AG09319 (cell line): ENCODE measurements at regions not wholly inside any gene's neighbourhood (a gene's known extent, or its start where the extent isn't known, plus 50 kb on each side); places are given as distances from the start of the nearest gene placed in this dataset.

ENCODE experiments used
- DNase-seq: peaks from one replicate; pipeline ENCODE4 v3.0.0-alpha.2; 2010; ENCODE audit warnings: low read depth; ENCODE audit errors: extremely low read depth
- TF ChIP-seq, protein P1 (sequence below): IDR thresholded peaks from 2 replicates; pipeline ENCODE4 v1.5.1; 2011; ENCODE audit warnings: low read depth, mild to moderate bottlenecking, inconsistent platforms, low read length, moderate library complexity

DNA sequence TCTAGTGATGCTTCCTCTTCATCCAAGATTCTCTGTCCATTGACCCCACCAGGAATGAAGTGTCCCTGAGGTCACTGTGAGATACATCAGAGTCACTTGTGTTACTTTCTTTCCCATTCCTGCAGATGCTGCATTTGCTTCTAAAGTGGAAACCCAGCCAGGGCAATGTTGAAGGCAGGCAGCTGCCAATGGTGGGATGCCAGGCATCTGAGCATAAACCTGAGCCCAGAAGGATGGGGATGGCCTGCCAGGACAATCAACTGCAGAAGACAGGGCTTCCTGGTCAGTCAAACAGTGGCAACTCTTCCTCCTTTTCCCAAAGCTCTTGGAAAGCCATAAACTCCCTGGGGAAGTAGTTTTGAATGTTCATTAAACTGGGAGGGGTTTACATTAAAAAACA, 178.0 kb upstream of the TMEM132C start:
- no peak for DNase-seq
- TF ChIP-seq, protein P1, sequence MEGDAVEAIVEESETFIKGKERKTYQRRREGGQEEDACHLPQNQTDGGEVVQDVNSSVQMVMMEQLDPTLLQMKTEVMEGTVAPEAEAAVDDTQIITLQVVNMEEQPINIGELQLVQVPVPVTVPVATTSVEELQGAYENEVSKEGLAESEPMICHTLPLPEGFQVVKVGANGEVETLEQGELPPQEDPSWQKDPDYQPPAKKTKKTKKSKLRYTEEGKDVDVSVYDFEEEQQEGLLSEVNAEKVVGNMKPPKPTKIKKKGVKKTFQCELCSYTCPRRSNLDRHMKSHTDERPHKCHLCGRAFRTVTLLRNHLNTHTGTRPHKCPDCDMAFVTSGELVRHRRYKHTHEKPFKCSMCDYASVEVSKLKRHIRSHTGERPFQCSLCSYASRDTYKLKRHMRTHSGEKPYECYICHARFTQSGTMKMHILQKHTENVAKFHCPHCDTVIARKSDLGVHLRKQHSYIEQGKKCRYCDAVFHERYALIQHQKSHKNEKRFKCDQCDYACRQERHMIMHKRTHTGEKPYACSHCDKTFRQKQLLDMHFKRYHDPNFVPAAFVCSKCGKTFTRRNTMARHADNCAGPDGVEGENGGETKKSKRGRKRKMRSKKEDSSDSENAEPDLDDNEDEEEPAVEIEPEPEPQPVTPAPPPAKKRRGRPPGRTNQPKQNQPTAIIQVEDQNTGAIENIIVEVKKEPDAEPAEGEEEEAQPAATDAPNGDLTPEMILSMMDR: no peak

DNA sequence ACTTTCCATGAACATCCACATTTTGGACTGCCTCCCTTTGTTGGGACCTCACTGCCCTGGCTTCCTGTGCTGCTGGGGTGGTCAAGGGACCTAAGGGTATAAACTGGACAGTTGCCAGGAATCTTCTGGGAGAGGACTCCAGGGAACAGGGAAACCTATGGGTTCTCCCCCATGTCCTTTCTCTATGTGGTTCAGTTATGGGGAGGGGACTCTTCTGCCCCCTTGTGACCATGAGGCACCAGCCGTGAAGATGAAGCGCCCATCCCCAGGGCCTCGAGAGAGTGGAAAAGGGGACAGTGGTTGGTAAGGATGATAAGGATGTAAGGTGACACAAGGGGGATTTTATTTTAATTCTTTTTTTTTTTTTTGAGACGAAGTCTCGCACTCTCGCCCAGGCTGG, 177.0 kb upstream of the TMEM132C start:
- no peak for DNase-seq
- TF ChIP-seq, protein P1: no peak

DNA sequence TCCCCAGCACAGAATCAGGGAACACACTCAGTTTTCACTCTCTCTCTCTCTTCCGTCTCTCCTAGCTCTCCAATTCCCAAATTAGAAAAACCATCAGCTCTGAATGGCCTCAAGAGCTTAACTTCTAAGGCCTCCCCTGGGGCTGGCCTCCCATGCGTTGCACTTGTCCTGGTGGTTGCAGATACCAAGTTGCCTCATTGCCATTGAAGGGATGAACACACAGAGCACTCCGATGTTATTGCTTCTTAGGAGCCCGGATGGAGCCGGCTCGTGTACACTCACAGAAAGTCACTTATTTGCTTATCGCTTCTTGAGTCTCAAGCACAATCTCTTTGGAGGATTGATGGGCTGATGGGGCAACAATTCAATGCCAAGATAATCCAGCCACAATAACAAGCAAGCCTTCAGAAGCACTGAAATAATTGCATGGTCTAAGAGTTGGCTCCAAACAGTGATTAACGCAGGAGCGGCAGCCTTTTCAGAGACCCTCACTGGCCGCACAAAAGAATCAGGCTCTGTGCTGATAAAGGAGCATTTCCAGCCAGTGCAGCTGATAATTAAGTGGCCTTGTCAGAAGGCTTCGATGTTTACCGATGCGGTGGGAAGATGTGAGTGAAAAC, 175.8 kb upstream of the TMEM132C start:
- DNase-seq: no peak
- TF ChIP-seq, protein P1: no peak

DNA sequence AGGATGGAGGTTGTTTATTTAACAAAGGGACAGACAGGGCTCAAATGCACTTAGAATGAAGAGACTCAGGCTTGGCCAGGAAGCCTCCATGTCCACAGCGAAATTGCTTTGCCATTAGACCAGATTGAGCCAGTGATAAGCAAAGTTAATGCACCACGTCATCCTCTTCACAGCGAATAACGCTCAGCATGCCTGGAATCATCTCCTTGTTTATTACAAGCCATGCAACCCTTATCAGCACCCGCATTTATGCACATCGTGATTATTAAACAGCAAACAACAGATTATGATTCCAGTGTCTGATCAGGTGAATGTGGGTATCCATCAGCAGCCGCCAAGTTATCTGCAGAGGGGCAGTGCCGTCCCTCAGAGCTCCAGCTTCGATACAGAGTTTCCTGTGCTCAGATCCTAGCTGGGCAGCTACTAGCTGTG, 175.0 kb upstream of the TMEM132C start:
- TF ChIP-seq, protein P1: no peak
- no peak for DNase-seq

DNA sequence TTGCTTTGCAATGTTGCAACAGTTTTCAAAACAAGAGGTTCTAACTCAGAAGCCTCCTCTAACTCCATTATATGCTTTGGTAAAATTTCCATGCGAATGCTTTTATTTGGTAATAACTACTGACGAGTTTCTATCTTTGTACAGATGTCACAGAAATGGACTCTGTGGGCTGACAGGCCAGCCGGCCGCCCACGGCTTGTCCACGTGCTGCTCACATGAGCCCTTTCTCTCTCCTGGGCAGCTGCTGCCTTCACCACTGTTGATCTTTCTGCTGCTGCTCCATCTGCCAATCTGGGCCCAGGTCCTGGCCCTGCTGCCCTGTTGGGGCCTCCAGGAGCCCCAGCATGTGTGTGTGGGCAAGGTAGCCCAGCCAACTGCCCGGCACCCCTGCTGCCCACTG, 168.2 kb upstream of the TMEM132C start:
- TF ChIP-seq, protein P1: no peak
- no peak for DNase-seq

DNA sequence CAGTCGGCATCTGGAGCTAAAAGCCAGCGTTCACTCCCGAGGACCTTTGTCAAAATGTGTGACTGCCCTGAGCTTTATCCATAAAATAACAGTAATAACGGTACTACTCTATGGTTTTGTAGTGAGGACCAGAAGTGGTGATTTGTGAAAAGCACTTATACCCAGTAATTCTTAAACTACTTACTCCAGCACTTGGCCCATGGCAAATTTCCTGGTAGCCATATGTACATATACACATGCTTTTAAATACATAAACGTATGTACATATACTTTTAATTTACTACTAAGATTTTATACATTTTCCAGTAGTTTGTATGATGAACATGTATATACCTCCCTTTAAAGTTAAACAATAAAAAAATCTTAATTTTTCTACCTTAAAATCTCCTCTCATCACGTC, 163.8 kb upstream of the TMEM132C start:
- TF ChIP-seq, protein P1: no peak
- DNase-seq: no peak

DNA sequence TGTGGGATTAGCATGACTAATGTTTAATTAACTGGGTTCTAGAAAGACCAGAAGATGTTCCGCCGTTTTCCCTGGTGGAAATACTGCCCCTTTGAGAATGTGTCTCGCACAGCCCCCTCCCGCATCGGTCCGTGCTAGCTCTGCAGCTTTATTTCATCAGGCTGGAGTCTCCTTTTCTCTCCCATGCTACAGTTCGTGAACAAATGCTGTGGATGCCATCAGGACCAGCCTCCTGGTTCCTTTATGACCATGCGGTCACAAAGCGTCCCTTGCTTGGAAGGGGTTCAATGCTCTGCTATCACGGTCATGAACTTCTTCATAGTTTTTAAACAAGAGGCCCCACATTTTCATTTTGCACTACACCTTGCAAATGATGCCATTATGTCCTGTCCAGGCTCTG, 157.7 kb upstream of the TMEM132C start:
- TF ChIP-seq, protein P1: no peak

More for the DNA sequence above, 157.7 kb upstream of the TMEM132C start:
- no peak for DNase-seq
